PFSK-1 (cell line): ENCODE measurements at regions not wholly inside any gene's neighbourhood (a gene's known extent, or its start where the extent isn't known, plus 50 kb on each side); places are given as distances from the start of the nearest gene placed in this dataset.

ENCODE experiments used
- FOXP2 ChIP-seq: optimal IDR thresholded peaks from 2 replicates; pipeline ENCODE3; 2011; ENCODE audit warnings: borderline replicate concordance, control low read depth, inconsistent platforms; ENCODE audit not compliant: insufficient read depth; ENCODE audit errors: extremely low read length, extremely low read depth
- POLR2AphosphoS5 ChIP-seq: IDR thresholded peaks from 2 replicates; pipeline ENCODE4 v1.6.1; 2012; ENCODE audit warnings: low read depth, mild to moderate bottlenecking, control low read depth, low read length, moderate library complexity
- SIN3A ChIP-seq: IDR thresholded peaks from 2 replicates; pipeline ENCODE4 v1.6.1; 2012; ENCODE audit warnings: mild to moderate bottlenecking, low read length, moderate library complexity, borderline replicate concordance; ENCODE audit not compliant: insufficient read depth
- TAF1 ChIP-seq: IDR thresholded peaks from 2 replicates; pipeline ENCODE4 v1.6.1; 2012; ENCODE audit warnings: low read length, control low read depth, borderline replicate concordance; ENCODE audit not compliant: insufficient read depth
- TF ChIP-seq, protein P1 (sequence below), 2 experiments: IDR thresholded peaks; 2 replicates each; pipeline versions ENCODE4 v1.6.1 to v1.8.0; 2011 to 2012; ENCODE audit warnings: low read depth in 2 of 2, low read length in 2 of 2, control low read depth in 1 of 2, inconsistent platforms in 1 of 2, mild to moderate bottlenecking in 1 of 2, moderate library complexity in 1 of 2; ENCODE audit not compliant: insufficient read depth in 1 of 2

GRCh38 chr6:128696691-128697689 lies 176.6 kb upstream of the PTPRK start:
- TF ChIP-seq, protein P1, sequence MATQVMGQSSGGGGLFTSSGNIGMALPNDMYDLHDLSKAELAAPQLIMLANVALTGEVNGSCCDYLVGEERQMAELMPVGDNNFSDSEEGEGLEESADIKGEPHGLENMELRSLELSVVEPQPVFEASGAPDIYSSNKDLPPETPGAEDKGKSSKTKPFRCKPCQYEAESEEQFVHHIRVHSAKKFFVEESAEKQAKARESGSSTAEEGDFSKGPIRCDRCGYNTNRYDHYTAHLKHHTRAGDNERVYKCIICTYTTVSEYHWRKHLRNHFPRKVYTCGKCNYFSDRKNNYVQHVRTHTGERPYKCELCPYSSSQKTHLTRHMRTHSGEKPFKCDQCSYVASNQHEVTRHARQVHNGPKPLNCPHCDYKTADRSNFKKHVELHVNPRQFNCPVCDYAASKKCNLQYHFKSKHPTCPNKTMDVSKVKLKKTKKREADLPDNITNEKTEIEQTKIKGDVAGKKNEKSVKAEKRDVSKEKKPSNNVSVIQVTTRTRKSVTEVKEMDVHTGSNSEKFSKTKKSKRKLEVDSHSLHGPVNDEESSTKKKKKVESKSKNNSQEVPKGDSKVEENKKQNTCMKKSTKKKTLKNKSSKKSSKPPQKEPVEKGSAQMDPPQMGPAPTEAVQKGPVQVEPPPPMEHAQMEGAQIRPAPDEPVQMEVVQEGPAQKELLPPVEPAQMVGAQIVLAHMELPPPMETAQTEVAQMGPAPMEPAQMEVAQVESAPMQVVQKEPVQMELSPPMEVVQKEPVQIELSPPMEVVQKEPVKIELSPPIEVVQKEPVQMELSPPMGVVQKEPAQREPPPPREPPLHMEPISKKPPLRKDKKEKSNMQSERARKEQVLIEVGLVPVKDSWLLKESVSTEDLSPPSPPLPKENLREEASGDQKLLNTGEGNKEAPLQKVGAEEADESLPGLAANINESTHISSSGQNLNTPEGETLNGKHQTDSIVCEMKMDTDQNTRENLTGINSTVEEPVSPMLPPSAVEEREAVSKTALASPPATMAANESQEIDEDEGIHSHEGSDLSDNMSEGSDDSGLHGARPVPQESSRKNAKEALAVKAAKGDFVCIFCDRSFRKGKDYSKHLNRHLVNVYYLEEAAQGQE (IDR thresholded peaks at IDR 0.05; ENCODE audit: insufficient read depth in 1 of 2, low read depth in 2 of 2, low read length in 2 of 2), result no peak; a peak in 1 of 4 replicates
- TF ChIP-seq SIN3A, result peak; percentile 86; the same call in 1 of the 2 replicates

DNA sequence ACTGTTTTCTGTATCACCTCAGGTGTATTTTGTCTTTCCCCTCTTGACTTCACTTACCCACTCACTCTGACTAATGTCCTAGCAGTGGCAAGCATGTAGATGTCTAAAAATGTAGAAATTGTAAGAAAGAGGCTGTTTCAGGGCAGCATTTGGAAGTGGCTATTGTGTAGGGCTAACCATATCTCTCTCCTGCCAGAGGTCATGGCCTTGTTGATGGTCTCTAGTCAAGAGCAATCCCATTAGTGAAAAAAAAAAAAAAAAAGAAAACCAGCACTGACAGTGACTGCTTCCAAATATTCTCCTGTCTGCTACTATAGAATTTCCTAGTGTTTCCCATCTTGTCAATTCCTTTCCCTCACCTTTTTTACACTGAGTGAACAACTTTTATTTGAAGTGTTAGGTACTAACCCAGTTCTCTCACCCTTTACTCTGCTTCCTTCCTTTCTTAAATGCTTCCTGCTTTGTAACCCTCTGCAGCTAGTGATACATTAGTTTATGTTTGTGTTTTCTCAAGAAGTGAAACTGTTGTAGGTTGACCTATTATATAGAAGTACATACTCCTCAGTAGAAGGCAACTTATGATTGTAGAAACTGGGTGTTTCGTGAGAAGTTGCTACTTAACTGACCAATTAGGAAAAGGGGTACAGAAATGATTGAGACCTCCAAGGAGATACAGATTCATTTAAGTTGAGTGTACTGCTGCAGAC lies 174.1 kb upstream of the PTPRK start:
- TF ChIP-seq SIN3A (no peak), FOXP2 (no peak), TAF1 (no peak), POLR2AphosphoS5 (no peak)
- TF ChIP-seq, protein P1 (IDR thresholded peaks at IDR 0.05; ENCODE audit: insufficient read depth in 1 of 2, low read depth in 2 of 2, low read length in 2 of 2), result no peak

DNA sequence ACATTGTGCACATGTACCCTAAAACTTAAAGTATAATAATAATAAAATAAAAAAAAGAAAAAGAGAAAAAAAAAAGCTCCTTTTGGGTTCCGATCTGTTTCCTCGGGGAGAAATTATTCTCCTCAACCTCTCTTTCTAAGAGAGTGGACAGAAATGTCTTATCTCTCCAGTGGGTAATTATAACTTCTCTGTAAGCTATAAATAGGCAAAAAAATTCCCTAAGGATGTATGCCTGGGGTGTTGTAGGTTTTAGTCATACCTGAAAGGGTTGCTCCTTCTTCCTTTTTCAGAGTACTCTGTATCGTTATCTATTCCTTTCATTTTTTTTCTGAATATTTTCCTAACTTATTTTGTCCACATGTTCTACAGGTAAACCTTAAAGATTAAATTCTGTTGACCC lies 169.7 kb upstream of the PTPRK start:
- TF ChIP-seq, protein P1 (IDR thresholded peaks at IDR 0.05; ENCODE audit: insufficient read depth in 1 of 2, low read depth in 2 of 2, low read length in 2 of 2), result no peak
- no peak for TF ChIP-seq SIN3A
- TF ChIP-seq FOXP2, result no peak

GRCh38 chr6:128686084-128686483 lies 165.7 kb upstream of the PTPRK start:
- TF ChIP-seq FOXP2, result no peak
- no peak for TF ChIP-seq SIN3A
- TF ChIP-seq, protein P1 (IDR thresholded peaks at IDR 0.05; ENCODE audit: insufficient read depth in 1 of 2, low read depth in 2 of 2, low read length in 2 of 2), result no peak
- no peak for TF ChIP-seq POLR2AphosphoS5
- TF ChIP-seq TAF1, result no peak
